ENCODE measurements at regions not wholly inside any gene's neighbourhood (a gene's known extent, or its start where the extent isn't known, plus 50 kb on each side); places are given as distances from the start of the nearest gene placed in this dataset.
"Not testable (repeated sequence)": the region's sequence is repeated elsewhere in the genome, so short reads cannot be mapped to it uniquely, and the experiment has no call there.

- TF ChIP-seq, protein P1, sequence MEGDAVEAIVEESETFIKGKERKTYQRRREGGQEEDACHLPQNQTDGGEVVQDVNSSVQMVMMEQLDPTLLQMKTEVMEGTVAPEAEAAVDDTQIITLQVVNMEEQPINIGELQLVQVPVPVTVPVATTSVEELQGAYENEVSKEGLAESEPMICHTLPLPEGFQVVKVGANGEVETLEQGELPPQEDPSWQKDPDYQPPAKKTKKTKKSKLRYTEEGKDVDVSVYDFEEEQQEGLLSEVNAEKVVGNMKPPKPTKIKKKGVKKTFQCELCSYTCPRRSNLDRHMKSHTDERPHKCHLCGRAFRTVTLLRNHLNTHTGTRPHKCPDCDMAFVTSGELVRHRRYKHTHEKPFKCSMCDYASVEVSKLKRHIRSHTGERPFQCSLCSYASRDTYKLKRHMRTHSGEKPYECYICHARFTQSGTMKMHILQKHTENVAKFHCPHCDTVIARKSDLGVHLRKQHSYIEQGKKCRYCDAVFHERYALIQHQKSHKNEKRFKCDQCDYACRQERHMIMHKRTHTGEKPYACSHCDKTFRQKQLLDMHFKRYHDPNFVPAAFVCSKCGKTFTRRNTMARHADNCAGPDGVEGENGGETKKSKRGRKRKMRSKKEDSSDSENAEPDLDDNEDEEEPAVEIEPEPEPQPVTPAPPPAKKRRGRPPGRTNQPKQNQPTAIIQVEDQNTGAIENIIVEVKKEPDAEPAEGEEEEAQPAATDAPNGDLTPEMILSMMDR (IDR thresholded peaks at IDR 0.05): not testable (repeated sequence)
- not testable (repeated sequence) for TF ChIP-seq POLR2AphosphoS5, EP300, POLR2A (IDR thresholded peaks at IDR 0.05)
These were observed 161.9 kb downstream of the PLS3 start for GRCh38 chrX:115722724-115723433.

Data from suprapubic skin (tissue), 4 donors.